ENCODE measurements at regions not wholly inside any gene's neighbourhood (a gene's known extent, or its start where the extent isn't known, plus 50 kb on each side); places are given as distances from the start of the nearest gene placed in this dataset.
"Not testable (repeated sequence)": the region's sequence is repeated elsewhere in the genome, so short reads cannot be mapped to it uniquely, and the experiment has no call there.

- H3K27ac ChIP-seq; H3K27me3 ChIP-seq; H3K4me3 ChIP-seq; DNase-seq; H3K4me1 ChIP-seq; H3K36me3 ChIP-seq; ATAC-seq; H3K9me3 ChIP-seq; intact Hi-C loops (cut with DNase I): not testable (repeated sequence)
- WGBS (ENCODE audit: insufficient coverage, low coverage, low lambda C conversion rate, missing lambda C conversion rate) = 49% methylated on average over 2 of the region's 2 CpGs
These were observed 2240.6 kb downstream of the EPHA3 start for GRCh38 chr3:91348064-91348463.

- WGBS (ENCODE audit: insufficient coverage, low coverage, low lambda C conversion rate, missing lambda C conversion rate) = no CpG with 5 or more reads among the region's 1 CpG
- H3K4me3 ChIP-seq; H3K4me1 ChIP-seq; H3K27ac ChIP-seq; DNase-seq; ATAC-seq; intact Hi-C loops (cut with DNase I); H3K27me3 ChIP-seq; H3K9me3 ChIP-seq; H3K36me3 ChIP-seq: not testable (repeated sequence)
These were observed 2241.7 kb downstream of the EPHA3 start for GRCh38 chr3:91349072-91349471.

GRCh38 chr3:91352161-91352560 lies 2244.7 kb downstream of the EPHA3 start:
- H3K9me3 ChIP-seq; H3K27me3 ChIP-seq; DNase-seq; H3K36me3 ChIP-seq; intact Hi-C loops (cut with DNase I); H3K27ac ChIP-seq; H3K4me3 ChIP-seq; H3K4me1 ChIP-seq; ATAC-seq: not testable (repeated sequence)

GRCh38 chr3:91359278-91359677 lies 2251.9 kb downstream of the EPHA3 start:
- ATAC-seq; H3K36me3 ChIP-seq; H3K27ac ChIP-seq; H3K27me3 ChIP-seq; intact Hi-C loops (cut with DNase I); H3K4me1 ChIP-seq; DNase-seq; H3K9me3 ChIP-seq; H3K4me3 ChIP-seq: not testable (repeated sequence)

- H3K9me3 ChIP-seq; H3K4me3 ChIP-seq; intact Hi-C loops (cut with DNase I); H3K27me3 ChIP-seq; DNase-seq; H3K36me3 ChIP-seq; ATAC-seq; H3K4me1 ChIP-seq; H3K27ac ChIP-seq: not testable (repeated sequence)
- WGBS (ENCODE audit: insufficient coverage, low coverage, low lambda C conversion rate, missing lambda C conversion rate) = 21% methylated on average over 2 of the region's 5 CpGs
These were observed 2275.9 kb downstream of the EPHA3 start for GRCh38 chr3:91383100-91383894.

- WGBS (ENCODE audit: insufficient coverage, low coverage, low lambda C conversion rate, missing lambda C conversion rate) = 60% methylated on average over 2 of the region's 4 CpGs
- intact Hi-C loops (cut with DNase I); ATAC-seq: not testable (repeated sequence)
These were observed 2296.5 kb downstream of the EPHA3 start for GRCh38 chr3:91403938-91404337.

GRCh38 chr3:91442063-91442462 lies 2334.6 kb downstream of the EPHA3 start:
- peak in 2 of 4 donors; percentile 7 to 9 for TF ChIP-seq CTCF (IDR thresholded peaks at IDR 0.05)
- ATAC-seq; intact Hi-C loops (cut with DNase I); H3K27me3 ChIP-seq; H3K36me3 ChIP-seq; H3K27ac ChIP-seq; DNase-seq; H3K4me3 ChIP-seq; H3K9me3 ChIP-seq; H3K4me1 ChIP-seq: not testable (repeated sequence)

More at GRCh38 chr3:91403938-91404337, 2296.5 kb downstream of the EPHA3 start:
- H3K9me3 ChIP-seq, H3K27ac ChIP-seq, H3K4me3 ChIP-seq, DNase-seq, H3K36me3 ChIP-seq, H3K27me3 ChIP-seq, H3K4me1 ChIP-seq: not testable (repeated sequence)

- WGBS (ENCODE audit: insufficient coverage, low coverage, low lambda C conversion rate, missing lambda C conversion rate) = 39% methylated on average over 4 of the region's 4 CpGs
- ATAC-seq; H3K4me1 ChIP-seq; H3K27ac ChIP-seq; intact Hi-C loops (cut with DNase I); H3K4me3 ChIP-seq; DNase-seq; H3K9me3 ChIP-seq; H3K27me3 ChIP-seq; H3K36me3 ChIP-seq: not testable (repeated sequence)
These were observed 2335.1 kb downstream of the EPHA3 start for GRCh38 chr3:91442483-91442882.

GRCh38 chr3:91448379-91448778 lies 2341.0 kb downstream of the EPHA3 start:
- H3K27ac ChIP-seq; H3K4me3 ChIP-seq; DNase-seq; H3K27me3 ChIP-seq; H3K9me3 ChIP-seq; H3K36me3 ChIP-seq; intact Hi-C loops (cut with DNase I); H3K4me1 ChIP-seq; ATAC-seq: not testable (repeated sequence)
- WGBS (ENCODE audit: insufficient coverage, low coverage, low lambda C conversion rate, missing lambda C conversion rate) = 67% methylated on average over 2 of the region's 2 CpGs

GRCh38 chr3:91466517-91466916 lies 2359.1 kb downstream of the EPHA3 start:
- ATAC-seq; intact Hi-C loops (cut with DNase I); DNase-seq; H3K9me3 ChIP-seq; H3K4me3 ChIP-seq; H3K4me1 ChIP-seq; H3K27me3 ChIP-seq; H3K36me3 ChIP-seq; H3K27ac ChIP-seq: not testable (repeated sequence)
- WGBS (ENCODE audit: insufficient coverage, low coverage, low lambda C conversion rate, missing lambda C conversion rate) = 67% methylated on average over 1 of the region's 1 CpG

GRCh38 chr3:91469251-91469650 lies 2361.8 kb downstream of the EPHA3 start:
- H3K27ac ChIP-seq; H3K36me3 ChIP-seq; DNase-seq; H3K4me3 ChIP-seq; intact Hi-C loops (cut with DNase I); H3K4me1 ChIP-seq; H3K27me3 ChIP-seq; H3K9me3 ChIP-seq: not testable (repeated sequence)
- peak in 1 of 4 donors; percentile 33 for ATAC-seq
- 64% methylated on average over 2 of the region's 3 CpGs for WGBS (ENCODE audit: insufficient coverage, low coverage, low lambda C conversion rate, missing lambda C conversion rate)

Data from right lobe of liver (tissue), 6 donors.